BJ (cell line): ENCODE measurements at regions not wholly inside any gene's neighbourhood (a gene's known extent, or its start where the extent isn't known, plus 50 kb on each side); places are given as distances from the start of the nearest gene placed in this dataset.

Experiments
- CTCF ChIA-PET: fragments of 350-600 bp; formaldehyde crosslinking; extraction: SDS; loops from one replicate; lab custom pipeline; 2021; ENCODE audit warnings: antibody characterized with exemption, inconsistent platforms; lab: Yijun Ruan, JAX
- POLR2A ChIA-PET: fragments of 300-600 bp; sonication (Branson Sonifier 250); formaldehyde crosslinking; extraction: SDS; loops from one replicate; lab custom pipeline; 2021; ENCODE audit warnings: antibody characterized with exemption; lab: Charles Lee
- DNase-seq: peaks from one replicate; pipeline ENCODE4 v3.0.0-alpha.2; 2011; ENCODE audit warnings: low read depth
- H3K27me3 ChIP-seq: 2 replicates; pipeline ENCODE4 v1.6.0; 2011; ENCODE audit warnings: low read length; ENCODE audit not compliant: control insufficient read depth, insufficient read depth
- H3K36me3 ChIP-seq: 2 replicates; pipeline ENCODE4 v1.5.1; 2011; ENCODE audit warnings: low read length; ENCODE audit not compliant: control insufficient read depth, insufficient read depth
- H3K4me3 ChIP-seq: 2 replicates; pipeline ENCODE4 v1.5.1; 2011; ENCODE audit warnings: low read depth, mild to moderate bottlenecking, control low read depth, low read length
- CTCF ChIP-seq: IDR thresholded peaks from 2 replicates; pipeline ENCODE4 v1.5.1; 2011; ENCODE audit warnings: low read depth, mild to moderate bottlenecking, control low read depth, inconsistent platforms, low read length, moderate library complexity; ENCODE audit not compliant: insufficient read depth

DNA sequence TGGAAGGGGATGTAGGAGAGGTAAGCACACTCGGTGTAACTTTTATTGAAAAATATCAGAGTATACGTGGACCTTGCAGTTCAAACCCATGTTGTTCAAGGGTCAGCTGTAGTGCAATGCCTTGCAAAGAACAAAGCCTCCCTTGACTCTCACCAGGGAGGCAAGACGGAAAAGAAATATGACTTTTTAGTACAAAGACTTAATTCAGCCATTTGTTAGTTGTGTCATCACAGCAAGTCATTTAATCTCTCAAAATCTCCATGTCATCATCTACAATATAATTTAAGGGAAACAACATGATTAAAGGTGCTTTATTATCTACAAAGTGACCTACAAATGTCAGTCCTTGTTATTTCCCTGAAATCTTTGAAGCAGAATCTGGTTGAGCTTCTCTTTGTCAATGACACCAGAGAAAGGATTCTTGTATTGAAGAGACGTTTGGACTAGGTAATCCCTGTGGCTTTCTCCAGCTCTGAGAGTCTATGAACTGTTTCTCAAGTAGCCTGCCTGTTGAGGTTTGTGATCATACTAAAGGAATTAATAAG is 502.8 kb downstream of the REEP3 start:
- ChIA-PET CTCF (interaction anchor here (1.4 to 2.0 kb wide), 2 partner anchors 13 to 17 kb away, joined by 3 to 7 read pairs; no protein-coding TSS in a partner anchor), POLR2A (no interaction called here)
- Histone ChIP-seq H3K4me3 (no peak overlapping the region), H3K36me3 (no peaks in the 10 kb centered on the region), H3K27me3 (no peaks in the 10 kb centered on the region)
- no peak for DNase-seq
- TF ChIP-seq CTCF: no peak

- TF ChIP-seq CTCF: no peak
- no peak for DNase-seq
- ChIA-PET CTCF (interaction anchor here (1.3 kb wide), 1 partner anchor 7 kb away, joined by 8 read pairs; no protein-coding TSS in a partner anchor), POLR2A (no interaction called here)
- H3K4me3 ChIP-seq: no peak overlapping the region
- no peaks in the 10 kb centered on the region for H3K36me3 ChIP-seq
- H3K27me3 ChIP-seq: no peaks in the 10 kb centered on the region
These were observed 512.5 kb downstream of the REEP3 start for GRCh38 chr10:64033711-64034110.

DNA sequence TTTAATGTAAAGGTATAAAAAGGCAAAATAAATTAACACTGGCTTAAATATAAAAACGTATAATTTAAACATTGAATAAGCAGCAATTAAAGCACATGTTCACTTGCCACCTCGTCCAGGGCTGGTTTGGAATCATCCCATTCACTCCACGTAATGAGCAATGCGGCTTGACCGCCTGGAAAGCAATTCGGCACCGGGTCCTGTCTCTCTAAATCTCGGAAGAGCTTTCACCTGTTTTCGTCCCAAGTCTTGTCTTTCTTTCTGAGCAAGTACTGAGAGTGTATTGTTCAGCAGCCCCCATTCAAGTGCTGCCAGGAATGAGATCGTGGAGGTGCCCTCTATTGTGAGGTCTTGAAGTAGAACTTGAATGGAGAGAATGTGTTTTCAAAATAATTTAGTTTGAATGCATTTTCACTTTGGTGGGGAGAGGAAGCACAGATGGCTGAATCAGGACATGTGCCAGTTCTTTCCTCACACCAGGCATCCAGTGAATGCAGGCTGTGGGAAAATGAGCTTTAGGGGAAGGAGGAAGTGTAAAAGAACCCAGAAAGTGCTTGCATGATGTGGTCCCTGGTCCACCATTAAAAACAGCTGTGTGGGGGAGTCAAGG is 515.2 kb downstream of the REEP3 start:
- Histone ChIP-seq H3K36me3 (no peaks in the 10 kb centered on the region), H3K4me3 (no peak overlapping the region), H3K27me3 (no peaks in the 10 kb centered on the region)
- DNase-seq: no peak
- CTCF ChIA-PET: interaction anchor here (1.3 kb wide), 1 partner anchor 13 kb away, joined by 3 read pairs; no protein-coding TSS in a partner anchor
- POLR2A ChIA-PET: no interaction called here
- no peak for TF ChIP-seq CTCF

- ChIA-PET POLR2A (no interaction called here), CTCF (interaction anchor here (1.3 kb wide), 1 partner anchor 14 kb away, joined by 3 read pairs; no protein-coding TSS in a partner anchor)
- H3K4me3 ChIP-seq: no peak overlapping the region
- H3K36me3 ChIP-seq: no peaks in the 10 kb centered on the region
- H3K27me3 ChIP-seq: no peaks in the 10 kb centered on the region
- DNase-seq: no peak
- no peak for TF ChIP-seq CTCF
These were observed 516.0 kb downstream of the REEP3 start for GRCh38 chr10:64037071-64037661.

- Histone ChIP-seq H3K36me3 (no peaks in the 10 kb centered on the region), H3K4me3 (no peak overlapping the region), H3K27me3 (no peaks in the 10 kb centered on the region)
- no peak for TF ChIP-seq CTCF
- ChIA-PET CTCF (no interaction called here), POLR2A (no interaction called here)
- DNase-seq: no peak
These were observed 516.9 kb downstream of the REEP3 start for GRCh38 chr10:64038107-64038506.
